Right atrium auricular region (tissue), 2 donors: ENCODE measurements at regions not wholly inside any gene's neighbourhood (a gene's known extent, or its start where the extent isn't known, plus 50 kb on each side); places are given as distances from the start of the nearest gene placed in this dataset.

ENCODE experiments used
- DNase-seq: peaks from one replicate; pipeline ENCODE4 v3.0.0-alpha.2; 2019; ENCODE audit warnings: low spot score
- H3K27ac ChIP-seq, 2 donors: fragments of 200-600 bp; sonication (generic); 1 replicate in 1 of 2; 2 replicates in 1 of 2; pipeline ENCODE4 v1.5.1; 2016 to 2019
- H3K27me3 ChIP-seq, 2 donors: fragments of 200-600 bp; sonication (generic); one replicate each; pipeline versions ENCODE4 v1.5.1 to v1.6.0; 2017 to 2019
- H3K36me3 ChIP-seq: fragments of 200-600 bp; sonication (generic); one replicate; pipeline ENCODE4 v1.5.1; 2016
- H3K4me1 ChIP-seq, 2 donors: fragments of 200-600 bp; sonication (generic); one replicate each; pipeline versions ENCODE4 v1.5.1 to v1.6.0; 2017 to 2019
- H3K4me3 ChIP-seq, 2 donors: fragments of 200-600 bp; sonication (generic); 1 replicate in 1 of 2; 2 replicates in 1 of 2; pipeline ENCODE4 v1.5.1; 2017 to 2019; ENCODE audit warnings: mild to moderate bottlenecking in 1 of 2, moderate library complexity in 1 of 2
- H3K9me3 ChIP-seq, 2 donors: fragments of 200-600 bp; sonication (generic); one replicate each; pipeline ENCODE4 v1.5.1; 2019
- CTCF ChIP-seq, 2 donors: fragments of 200-600 bp; sonication (generic); IDR thresholded peaks; one replicate each; pipeline ENCODE4 v1.5.1; 2019; ENCODE audit warnings: antibody characterized with exemption in 2 of 2

- Histone ChIP-seq H3K27ac (no peak overlapping the region), H3K4me3 (no peak overlapping the region), H3K27me3 (no peaks in the 10 kb centered on the region), H3K36me3 (no peaks in the 10 kb centered on the region), H3K4me1 (no peaks in the 10 kb centered on the region), H3K9me3 (peaks cover 0 to 8% of the 10 kb centered on the region in 2 donors)
- DNase-seq, result no peak
- no peak for TF ChIP-seq CTCF (IDR thresholded peaks at IDR 0.05)
Observed at GRCh38 chr13:31587698-31588266, 151.5 kb upstream of the RXFP2 start.

- Histone ChIP-seq H3K27ac (no peak overlapping the region), H3K9me3 (peaks cover 0 to 8% of the 10 kb centered on the region in 2 donors), H3K4me1 (no peaks in the 10 kb centered on the region), H3K27me3 (no peaks in the 10 kb centered on the region), H3K36me3 (no peaks in the 10 kb centered on the region), H3K4me3 (no peak overlapping the region)
- no peak for TF ChIP-seq CTCF (IDR thresholded peaks at IDR 0.05)
- DNase-seq, result no peak
Observed at GRCh38 chr13:31588316-31588715, 151.0 kb upstream of the RXFP2 start.

- TF ChIP-seq CTCF (IDR thresholded peaks at IDR 0.05), result no peak
- Histone ChIP-seq H3K9me3 (peaks cover 0 to 6% of the 10 kb centered on the region in 2 donors), H3K4me1 (no peaks in the 10 kb centered on the region), H3K36me3 (no peaks in the 10 kb centered on the region), H3K27ac (no peak overlapping the region), H3K4me3 (no peak overlapping the region), H3K27me3 (no peaks in the 10 kb centered on the region)
- DNase-seq, result no peak
Observed at GRCh38 chr13:31588893-31589292, 150.4 kb upstream of the RXFP2 start.

GRCh38 chr13:31591642-31592233 lies 147.6 kb upstream of the RXFP2 start:
- TF ChIP-seq CTCF (IDR thresholded peaks at IDR 0.05), result no peak
- DNase-seq, result no peak

GRCh38 chr13:31594056-31594455 lies 145.3 kb upstream of the RXFP2 start:
- no peaks in the 10 kb centered on the region for H3K27me3 ChIP-seq
- DNase-seq, result no peak
- H3K9me3 ChIP-seq, result no peaks in the 10 kb centered on the region
- no peak overlapping the region for H3K4me3 ChIP-seq
- H3K27ac ChIP-seq, result no peak overlapping the region
- no peaks in the 10 kb centered on the region for H3K4me1 ChIP-seq
- no peaks in the 10 kb centered on the region for H3K36me3 ChIP-seq
- TF ChIP-seq CTCF (IDR thresholded peaks at IDR 0.05), result no peak

More at GRCh38 chr13:31591642-31592233, 147.6 kb upstream of the RXFP2 start:
- H3K4me1 ChIP-seq, result no peaks in the 10 kb centered on the region
- no peaks in the 10 kb centered on the region for H3K27me3 ChIP-seq
- no peak overlapping the region for H3K4me3 ChIP-seq
- no peaks in the 10 kb centered on the region for H3K36me3 ChIP-seq
- H3K27ac ChIP-seq, result no peak overlapping the region
- H3K9me3 ChIP-seq, result no peaks in the 10 kb centered on the region

GRCh38 chr13:31595563-31595962 lies 143.8 kb upstream of the RXFP2 start:
- TF ChIP-seq CTCF (IDR thresholded peaks at IDR 0.05), result no peak
- H3K36me3 ChIP-seq, result no peaks in the 10 kb centered on the region
- H3K27me3 ChIP-seq, result no peaks in the 10 kb centered on the region
- no peak overlapping the region for H3K27ac ChIP-seq
- H3K4me1 ChIP-seq, result no peaks in the 10 kb centered on the region
- H3K4me3 ChIP-seq, result no peak overlapping the region
- no peak for DNase-seq
- H3K9me3 ChIP-seq, result no peaks in the 10 kb centered on the region
